Naive thymus-derived CD4-positive, alpha-beta T cell (primary cell): ENCODE measurements at regions not wholly inside any gene's neighbourhood (a gene's known extent, or its start where the extent isn't known, plus 50 kb on each side); places are given as distances from the start of the nearest gene placed in this dataset.
A peak's percentile ranks its signal among the peaks of the same experiment; 100 is the strongest.

Experiments
- ATAC-seq: fragments of 150-1000 bp; cut with Tn5 transposase; 2 replicates; pipeline ENCODE4 v1.10.0; 2021; ENCODE audit warnings: mild to moderate bottlenecking, moderate library complexity
- CTCF ChIA-PET: fragments of 350-600 bp; sonication (Branson Sonifier 250); formaldehyde crosslinking; loops from one replicate; lab custom pipeline; 2021; ENCODE audit warnings: antibody characterized with exemption; lab: Charles Lee
- POLR2A ChIA-PET: fragments of 350-600 bp; sonication (Branson Sonifier 250); formaldehyde crosslinking; loops from one replicate; lab custom pipeline; 2021; ENCODE audit warnings: antibody characterized with exemption, inconsistent platforms; lab: Charles Lee
- DNase-seq, 9 donors: peaks; one replicate each; pipeline versions ENCODE4 v3.0.0 to v3.0.0-alpha.2; 2020 to 2022; ENCODE audit warnings: mixed read lengths in 1 of 9
- H3K27ac ChIP-seq: one replicate; pipeline ENCODE4 v1.7.0; 2013; ENCODE audit warnings: mild to moderate bottlenecking, low read depth, low read length, moderate library complexity
- H3K27me3 ChIP-seq, 2 donors: one replicate each; pipeline ENCODE4 v1.7.0; 2013; ENCODE audit warnings: low read length in 2 of 2, mild to moderate bottlenecking in 2 of 2, moderate library complexity in 2 of 2; ENCODE audit not compliant: control insufficient read depth in 2 of 2, insufficient read depth in 2 of 2
- H3K36me3 ChIP-seq, 3 experiments: 1 replicate in 2 of 3; 2 replicates in 1 of 3; pipeline ENCODE4 v1.7.0; 2013; ENCODE audit warnings: low read length in 3 of 3, mild to moderate bottlenecking in 3 of 3, moderate library complexity in 1 of 3; ENCODE audit not compliant: insufficient read depth in 3 of 3, control insufficient read depth in 2 of 3
- H3K4me1 ChIP-seq, 2 donors: one replicate each; pipeline ENCODE4 v1.7.0; 2013; ENCODE audit warnings: low read length in 2 of 2, mild to moderate bottlenecking in 2 of 2, moderate library complexity in 1 of 2; ENCODE audit not compliant: control insufficient read depth in 2 of 2, insufficient read depth in 2 of 2
- H3K4me3 ChIP-seq: 2 replicates; pipeline ENCODE4 v1.7.0; 2013; ENCODE audit warnings: mild to moderate bottlenecking, low read length
- H3K9me3 ChIP-seq, 3 experiments: 1 replicate in 2 of 3; 2 replicates in 1 of 3; pipeline ENCODE4 v1.7.0; 2013; ENCODE audit warnings: low read length in 3 of 3; ENCODE audit not compliant: control insufficient read depth in 2 of 3
- H3K27ac Mint-ChIP-seq, 9 donors: one replicate each; pipeline ENCODE4 v1.8.0; 2020 to 2022; ENCODE audit warnings: mixed read lengths in 9 of 9, mild to moderate bottlenecking in 8 of 9, moderate library complexity in 5 of 9, inconsistent platforms in 2 of 9
- H3K27me3 Mint-ChIP-seq, 5 donors: one replicate each; pipeline ENCODE4 v1.8.0; 2021 to 2022; ENCODE audit warnings: mixed read lengths in 5 of 5, mild to moderate bottlenecking in 1 of 5
- H3K36me3 Mint-ChIP-seq, 5 donors: one replicate each; pipeline ENCODE4 v1.8.0; 2020 to 2022; ENCODE audit warnings: mixed read lengths in 5 of 5, mild to moderate bottlenecking in 3 of 5, inconsistent platforms in 1 of 5
- H3K4me1 Mint-ChIP-seq, 7 donors: one replicate each; pipeline ENCODE4 v1.8.0; 2020 to 2022; ENCODE audit warnings: mixed read lengths in 7 of 7, mild to moderate bottlenecking in 3 of 7, inconsistent platforms in 1 of 7
- H3K4me3 Mint-ChIP-seq, 10 donors: one replicate each; pipeline ENCODE4 v1.8.0; 2020 to 2022; ENCODE audit warnings: mild to moderate bottlenecking in 10 of 10, mixed read lengths in 10 of 10, moderate library complexity in 6 of 10, inconsistent platforms in 2 of 10
- H3K9me3 Mint-ChIP-seq, 11 donors: one replicate each; pipeline ENCODE4 v1.8.0; 2020 to 2022; ENCODE audit warnings: mixed read lengths in 11 of 11, mild to moderate bottlenecking in 4 of 11, inconsistent platforms in 1 of 11, moderate library complexity in 1 of 11
- intact Hi-C, 2 donors: fragments of 100-400 bp; cut with micrococcal nuclease; formaldehyde crosslinking; loops; one replicate each; pipeline ENCODE4 v1.15.1; 2023

DNA sequence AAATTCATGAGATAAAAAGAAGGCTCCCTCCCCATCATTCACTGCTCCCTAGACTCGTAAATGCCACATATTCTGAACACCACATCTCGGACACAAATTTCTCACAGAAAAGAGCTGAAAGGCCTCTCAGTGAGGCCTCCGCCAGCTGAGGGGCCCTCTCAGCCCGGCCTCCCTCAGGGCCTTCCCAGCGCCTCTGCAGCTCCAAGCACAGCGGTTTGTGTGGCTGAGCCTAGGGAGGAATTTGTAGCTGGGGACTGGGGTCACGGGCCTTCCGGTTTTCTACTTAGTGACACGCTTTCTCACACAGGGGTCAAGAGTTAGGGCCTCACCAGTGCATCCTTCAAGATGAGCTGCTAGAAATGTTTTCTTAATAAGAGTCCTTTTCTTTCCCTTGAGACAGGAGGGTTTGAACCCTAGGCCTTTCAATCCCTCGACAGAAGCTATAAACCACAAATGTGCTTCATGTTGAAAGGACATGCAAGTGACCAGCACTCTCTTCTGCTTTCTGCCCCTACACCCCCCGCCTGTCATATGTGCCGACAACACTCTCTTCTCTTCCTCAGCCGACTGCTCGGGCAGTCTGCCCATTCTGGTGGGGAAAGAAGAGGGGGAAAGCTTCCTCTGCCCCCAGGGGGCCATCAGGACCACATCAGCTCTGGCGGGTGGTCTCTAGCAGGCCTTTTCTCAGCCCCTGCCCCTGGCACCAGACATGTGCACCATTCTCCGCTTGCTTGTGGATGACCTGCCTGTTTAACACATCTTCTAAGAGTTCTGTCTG, 104.9 kb downstream of the CHIC2 start:
- DNase-seq = no peak

DNA sequence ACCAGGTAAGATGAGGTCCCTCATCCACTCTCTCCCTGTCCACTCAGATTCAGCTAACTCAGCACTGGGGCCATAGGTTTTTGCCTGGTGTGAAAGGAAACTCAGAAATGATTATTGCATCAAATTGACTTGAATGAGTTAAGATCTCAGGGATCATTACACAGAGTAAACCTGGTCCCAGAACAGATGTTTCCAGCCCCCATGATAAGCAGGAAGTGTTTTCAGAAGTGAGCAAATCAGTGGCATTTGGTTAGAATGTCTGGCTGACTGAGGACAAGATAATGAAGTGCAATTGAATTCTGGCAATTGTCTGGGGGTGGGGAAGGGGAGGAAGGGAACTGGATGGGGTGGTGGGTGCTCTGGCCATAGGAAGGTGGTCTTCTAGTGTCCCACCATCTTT, 108.0 kb downstream of the CHIC2 start:
- H3K27ac Mint-ChIP-seq = no peak overlapping the region
- no peak overlapping the region for H3K27ac ChIP-seq
- CTCF ChIA-PET = no interaction called here
- no peaks in the 10 kb centered on the region for H3K36me3 ChIP-seq
- H3K9me3 Mint-ChIP-seq = no peaks in the 10 kb centered on the region
- H3K9me3 ChIP-seq = no peaks in the 10 kb centered on the region
- no peaks in the 10 kb centered on the region for H3K4me1 Mint-ChIP-seq
- no peaks in the 10 kb centered on the region for H3K4me1 ChIP-seq
- intact Hi-C loops = no loop called here
- H3K4me3 ChIP-seq = no peak overlapping the region
- H3K4me3 Mint-ChIP-seq = no peak overlapping the region
- no peak for ATAC-seq
- POLR2A ChIA-PET = no interaction called here
- peaks cover 0 to 2% (median 0%) of the 10 kb centered on the region in 5 donors for H3K27me3 Mint-ChIP-seq
- H3K36me3 Mint-ChIP-seq = no peaks in the 10 kb centered on the region
- no peak for DNase-seq
- no peaks in the 10 kb centered on the region for H3K27me3 ChIP-seq

More for the DNA sequence above, 104.9 kb downstream of the CHIC2 start:
- CTCF ChIA-PET = interaction anchor here (1.1 kb wide), 1 partner anchor 31 kb away, joined by 3 read pairs; no protein-coding TSS in a partner anchor
- Histone ChIP-seq H3K9me3 (no peaks in the 10 kb centered on the region), H3K4me1 (no peaks in the 10 kb centered on the region), H3K4me3 (no peak overlapping the region), H3K36me3 (no peaks in the 10 kb centered on the region), H3K27me3 (no peaks in the 10 kb centered on the region), H3K27ac (no peak overlapping the region)
- H3K4me3 Mint-ChIP-seq = no peak overlapping the region
- H3K27me3 Mint-ChIP-seq = no peaks in the 10 kb centered on the region
- H3K4me1 Mint-ChIP-seq = no peaks in the 10 kb centered on the region
- intact Hi-C loops = no loop called here
- POLR2A ChIA-PET = no interaction called here
- no peak for ATAC-seq
- no peaks in the 10 kb centered on the region for H3K9me3 Mint-ChIP-seq
- H3K36me3 Mint-ChIP-seq = no peaks in the 10 kb centered on the region
- peak overlapping the region in 1 of 9 donors; percentile 42 for H3K27ac Mint-ChIP-seq

DNA sequence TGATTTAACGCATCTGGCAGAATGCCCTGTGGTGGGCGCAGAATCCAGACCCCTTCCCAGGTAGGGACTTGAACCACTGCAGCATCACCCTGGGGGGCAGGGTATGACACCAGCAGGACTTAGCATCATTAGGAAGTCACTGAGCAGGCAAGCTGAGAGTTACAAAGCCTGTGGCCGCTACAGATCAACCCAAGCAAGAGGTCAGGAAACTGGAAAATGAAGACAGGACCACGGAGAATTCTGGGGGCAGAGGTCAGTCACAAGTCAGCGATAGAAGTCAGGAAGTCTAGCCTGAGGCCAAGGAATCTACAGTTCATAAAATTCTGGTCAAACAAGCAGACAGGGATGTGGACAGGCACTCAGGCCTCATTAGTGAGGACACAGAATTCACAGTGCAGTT, 108.4 kb downstream of the CHIC2 start:
- Histone ChIP-seq H3K4me3 (no peak overlapping the region), H3K4me1 (no peaks in the 10 kb centered on the region), H3K9me3 (no peaks in the 10 kb centered on the region), H3K36me3 (no peaks in the 10 kb centered on the region), H3K27ac (no peak overlapping the region), H3K27me3 (no peaks in the 10 kb centered on the region)
- H3K27ac Mint-ChIP-seq = no peak overlapping the region
- ChIA-PET CTCF (no interaction called here), POLR2A (no interaction called here)
- no peaks in the 10 kb centered on the region for H3K36me3 Mint-ChIP-seq
- H3K4me1 Mint-ChIP-seq = no peaks in the 10 kb centered on the region
- no peaks in the 10 kb centered on the region for H3K9me3 Mint-ChIP-seq
- H3K4me3 Mint-ChIP-seq = no peak overlapping the region
- no peak for DNase-seq
- peaks cover 0 to 2% (median 0%) of the 10 kb centered on the region in 5 donors for H3K27me3 Mint-ChIP-seq
- intact Hi-C loops = no loop called here
- ATAC-seq = no peak

DNA sequence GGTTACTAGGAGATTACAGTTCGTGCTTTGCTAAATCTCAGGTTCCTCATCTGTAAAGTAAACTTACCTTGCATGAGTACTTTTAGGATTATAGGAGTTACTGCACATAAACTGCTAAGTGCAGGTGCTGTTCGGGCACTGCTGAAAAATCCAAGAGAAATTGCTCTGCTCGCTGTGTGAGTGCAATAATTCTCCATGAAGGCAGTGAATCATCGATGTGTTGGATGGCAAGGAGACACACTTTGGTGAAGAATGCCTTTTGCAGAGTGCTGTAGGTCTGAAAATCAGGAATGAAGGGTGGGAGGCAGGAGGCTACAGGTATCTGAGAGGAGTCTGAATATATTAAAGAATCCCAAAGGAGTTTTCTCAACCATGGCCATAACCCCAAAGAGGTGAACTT, 113.0 kb downstream of the CHIC2 start:
- no peaks in the 10 kb centered on the region for H3K27me3 ChIP-seq
- Mint-ChIP-seq H3K4me3 (no peak overlapping the region), H3K9me3 (no peaks in the 10 kb centered on the region), H3K4me1 (no peaks in the 10 kb centered on the region), H3K27ac (no peak overlapping the region), H3K27me3 (peaks cover 0 to 8% (median 3%) of the 10 kb centered on the region in 5 donors), H3K36me3 (peaks cover 0 to 4% (median 0%) of the 10 kb centered on the region in 5 donors)
- H3K4me3 ChIP-seq = no peak overlapping the region
- H3K9me3 ChIP-seq = no peaks in the 10 kb centered on the region
- H3K4me1 ChIP-seq = no peaks in the 10 kb centered on the region
- POLR2A ChIA-PET = no interaction called here
- no peak overlapping the region for H3K27ac ChIP-seq
- no peaks in the 10 kb centered on the region for H3K36me3 ChIP-seq
- ATAC-seq (no peak), DNase-seq (no peak)
- intact Hi-C loops = no loop called here
- CTCF ChIA-PET = no interaction called here

DNA sequence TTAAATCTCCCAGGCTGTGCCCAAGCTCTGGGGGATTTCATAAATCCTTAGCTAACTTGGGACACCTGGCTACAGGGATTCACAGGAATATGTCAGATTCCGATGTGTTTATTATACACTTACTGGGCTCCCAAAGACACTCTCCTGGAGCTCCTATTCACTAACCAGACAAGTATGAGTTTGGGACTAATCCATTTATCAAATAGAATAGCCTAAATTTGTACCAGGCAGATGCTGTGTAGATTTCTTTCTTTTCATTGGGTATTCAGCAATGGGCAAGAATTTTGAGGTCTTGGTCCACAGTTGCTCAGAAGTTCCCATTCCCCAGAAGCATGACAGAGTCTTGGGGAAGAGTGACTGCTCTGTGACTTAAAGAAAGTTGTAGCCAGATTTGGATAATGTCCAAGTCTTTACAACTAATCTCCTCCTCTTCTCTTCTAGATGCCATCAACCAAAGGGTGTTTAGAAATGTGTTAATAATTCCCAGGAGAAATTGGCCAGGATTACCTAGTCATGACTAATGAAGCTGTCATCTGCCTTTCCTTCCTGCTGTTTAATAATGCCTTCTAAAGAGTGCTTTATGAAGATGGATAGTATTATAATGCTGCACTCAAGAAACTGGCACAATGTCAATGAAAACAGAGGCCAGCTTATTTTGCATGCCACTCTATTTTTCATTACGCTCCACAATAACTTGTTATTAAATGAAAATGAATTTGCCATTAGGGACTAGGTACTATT, 120.9 kb downstream of the CHIC2 start:
- H3K36me3 Mint-ChIP-seq = peaks cover 0 to 13% (median 4%) of the 10 kb centered on the region in 5 donors
- Histone ChIP-seq H3K27me3 (no peaks in the 10 kb centered on the region), H3K4me3 (no peak overlapping the region), H3K27ac (no peak overlapping the region), H3K9me3 (no peaks in the 10 kb centered on the region), H3K4me1 (no peaks in the 10 kb centered on the region), H3K36me3 (no peaks in the 10 kb centered on the region)
- ChIA-PET CTCF (interaction anchor here (0.6 to 0.9 kb wide), 2 partner anchors 14 to 22 kb away, joined by 3 read pairs; no protein-coding TSS in a partner anchor), POLR2A (no interaction called here)
- H3K9me3 Mint-ChIP-seq = peaks cover 0 to 17% (median 7%) of the 10 kb centered on the region in 11 donors
- H3K27ac Mint-ChIP-seq = no peak overlapping the region
- H3K4me3 Mint-ChIP-seq = no peak overlapping the region
- H3K4me1 Mint-ChIP-seq = no peaks in the 10 kb centered on the region
- intact Hi-C loops = no loop called here
- H3K27me3 Mint-ChIP-seq = peaks cover 0 to 5% (median 4%) of the 10 kb centered on the region in 5 donors
- ATAC-seq (no peak), DNase-seq (no peak)

DNA sequence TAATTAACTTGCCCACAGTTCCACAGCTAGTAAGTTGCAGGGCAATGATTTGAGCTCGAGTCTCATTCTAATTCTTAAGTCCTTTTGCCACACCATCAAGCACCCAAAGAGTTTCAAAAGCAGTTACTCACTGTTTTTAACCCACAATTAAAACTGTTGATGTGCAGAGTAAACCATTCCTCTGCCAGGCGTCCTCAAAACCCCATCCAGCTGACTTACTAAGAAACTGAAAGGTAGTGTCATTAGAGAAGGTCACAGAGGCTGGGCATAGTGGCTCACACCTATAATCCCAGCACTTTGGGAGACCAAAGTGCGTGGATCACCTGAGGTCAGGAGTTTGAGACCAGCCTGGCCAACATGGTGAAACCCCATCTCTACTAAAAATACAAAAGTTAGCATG, 121.7 kb downstream of the CHIC2 start:
- intact Hi-C loops = no loop called here
- Mint-ChIP-seq H3K27me3 (peaks cover 0 to 4% (median 0%) of the 10 kb centered on the region in 5 donors), H3K27ac (no peak overlapping the region), H3K36me3 (peaks cover 0 to 9% (median 3%) of the 10 kb centered on the region in 5 donors), H3K4me3 (no peak overlapping the region), H3K9me3 (peaks cover 0 to 17% (median 7%) of the 10 kb centered on the region in 11 donors), H3K4me1 (no peaks in the 10 kb centered on the region)
- DNase-seq (no peak), ATAC-seq (no peak)
- Histone ChIP-seq H3K27ac (no peak overlapping the region), H3K4me1 (no peaks in the 10 kb centered on the region), H3K36me3 (no peaks in the 10 kb centered on the region), H3K9me3 (no peaks in the 10 kb centered on the region), H3K4me3 (no peak overlapping the region), H3K27me3 (no peaks in the 10 kb centered on the region)
- ChIA-PET POLR2A (interaction anchor here (0.6 kb wide), 1 partner anchor 958 kb away, joined by 4 read pairs; no protein-coding TSS in a partner anchor), CTCF (interaction anchor here (0.9 kb wide), 1 partner anchor 13 kb away, joined by 3 read pairs; no protein-coding TSS in a partner anchor)
